ENCODE measurements at regions not wholly inside any gene's neighbourhood (a gene's known extent, or its start where the extent isn't known, plus 50 kb on each side); places are given as distances from the start of the nearest gene placed in this dataset.
A peak's percentile ranks its signal among the peaks of the same experiment; 100 is the strongest.
"Not testable (repeated sequence)": the region's sequence is repeated elsewhere in the genome, so short reads cannot be mapped to it uniquely, and the experiment has no call there.

GRCh38 chr16:25433388-25433787, 175.7 kb upstream of the ZKSCAN2 start:
- DNase-seq, result no peak

GRCh38 chr16:25431472-25431871, 173.8 kb upstream of the ZKSCAN2 start:
- no peak for DNase-seq

- no peak for DNase-seq
Observed at GRCh38 chr16:25426829-25427228, 169.2 kb upstream of the ZKSCAN2 start.

GRCh38 chr16:25419681-25420080, 162.0 kb upstream of the ZKSCAN2 start:
- no peak for DNase-seq

- no peak for DNase-seq
Observed at GRCh38 chr16:25419153-25419552, 161.5 kb upstream of the ZKSCAN2 start.

- DNase-seq, result no peak
Observed at GRCh38 chr16:25416002-25416401, 158.4 kb upstream of the ZKSCAN2 start.

- DNase-seq, result no peak
Observed at GRCh38 chr16:25413975-25414374, 156.3 kb upstream of the ZKSCAN2 start.

- no peak for DNase-seq
Observed at GRCh38 chr16:25413133-25413532, 155.5 kb upstream of the ZKSCAN2 start.

GRCh38 chr16:25411396-25412081, 153.9 kb upstream of the ZKSCAN2 start:
- DNase-seq, result peak; percentile 36

GRCh38 chr16:25403852-25404251, 146.2 kb upstream of the ZKSCAN2 start:
- DNase-seq, result no peak

- DNase-seq, result no peak
Observed at GRCh38 chr16:25395528-25395927, 137.9 kb upstream of the ZKSCAN2 start.

- no peak for DNase-seq
Observed at GRCh38 chr16:25390761-25391160, 133.1 kb upstream of the ZKSCAN2 start.

- DNase-seq, result no peak
Observed at GRCh38 chr16:25374556-25374955, 116.9 kb upstream of the ZKSCAN2 start.

GRCh38 chr16:25372716-25373115, 115.1 kb upstream of the ZKSCAN2 start:
- DNase-seq, result no peak

GRCh38 chr16:25371342-25371741, 113.7 kb upstream of the ZKSCAN2 start:
- DNase-seq, result no peak

- DNase-seq, result no peak
Observed at GRCh38 chr16:25370541-25370940, 112.9 kb upstream of the ZKSCAN2 start.

- DNase-seq, result no peak
Observed at GRCh38 chr16:25367773-25368524, 110.3 kb upstream of the ZKSCAN2 start.

GRCh38 chr16:25366078-25366477, 108.4 kb upstream of the ZKSCAN2 start:
- DNase-seq, result no peak

- not testable (repeated sequence) for DNase-seq
Observed at GRCh38 chr16:25359516-25359915, 101.9 kb upstream of the ZKSCAN2 start.

GRCh38 chr16:25344006-25344405, 86.4 kb upstream of the ZKSCAN2 start:
- no peak for DNase-seq

- no peak for DNase-seq
Observed at GRCh38 chr16:25340973-25341372, 83.3 kb upstream of the ZKSCAN2 start.

- DNase-seq, result no peak
Observed at GRCh38 chr16:25317732-25318316, 60.2 kb upstream of the ZKSCAN2 start.

- no peak for DNase-seq
Observed at GRCh38 chr16:25311950-25312349, 54.3 kb upstream of the ZKSCAN2 start.

GRCh38 chr16:25311039-25311438, 53.4 kb upstream of the ZKSCAN2 start:
- DNase-seq, result no peak

Measured in NCI-H2171 treated with DMSO at 0.1 percent for 48 hours (cell line).